Breast epithelium (tissue), 3 donors: ENCODE measurements at regions not wholly inside any gene's neighbourhood (a gene's known extent, or its start where the extent isn't known, plus 50 kb on each side); places are given as distances from the start of the nearest gene placed in this dataset.

Experiments used
- CTCF ChIP-seq, 3 donors: fragments of 450-650 bp; IDR thresholded peaks; one replicate each; pipeline ENCODE4 v1.5.1; 2016 to 2017; ENCODE audit warnings: antibody characterized with exemption in 3 of 3, mild to moderate bottlenecking in 3 of 3, moderate library complexity in 3 of 3
- POLR2A ChIP-seq: fragments of 450-650 bp; IDR thresholded peaks from one replicate; pipeline ENCODE4 v1.6.1; 2016; ENCODE audit warnings: antibody characterized with exemption, mild to moderate bottlenecking, moderate library complexity
- POLR2AphosphoS5 ChIP-seq, 3 donors: sonication (generic); formaldehyde crosslinking; IDR thresholded peaks; one replicate each; pipeline ENCODE4 v1.6.1; 2017; ENCODE audit warnings: antibody characterized with exemption in 3 of 3

GRCh38 chr1:187091666-187092065 lies 262.9 kb downstream of the PLA2G4A start:
- TF ChIP-seq CTCF (IDR thresholded peaks at IDR 0.05) (no peak), POLR2AphosphoS5 (IDR thresholded peaks at IDR 0.05) (no peak), POLR2A (no peak)
